GM18870 (cell line): ENCODE measurements at regions not wholly inside any gene's neighbourhood (a gene's known extent, or its start where the extent isn't known, plus 50 kb on each side); places are given as distances from the start of the nearest gene placed in this dataset.

Experiments
- ATAC-seq: cut with Tn5 transposase; IDR thresholded peaks from one replicate; pipeline ENCODE4 v1.9.1; 2021; ENCODE audit warnings: moderate library complexity; ENCODE audit not compliant: unreplicated experiment

DNA sequence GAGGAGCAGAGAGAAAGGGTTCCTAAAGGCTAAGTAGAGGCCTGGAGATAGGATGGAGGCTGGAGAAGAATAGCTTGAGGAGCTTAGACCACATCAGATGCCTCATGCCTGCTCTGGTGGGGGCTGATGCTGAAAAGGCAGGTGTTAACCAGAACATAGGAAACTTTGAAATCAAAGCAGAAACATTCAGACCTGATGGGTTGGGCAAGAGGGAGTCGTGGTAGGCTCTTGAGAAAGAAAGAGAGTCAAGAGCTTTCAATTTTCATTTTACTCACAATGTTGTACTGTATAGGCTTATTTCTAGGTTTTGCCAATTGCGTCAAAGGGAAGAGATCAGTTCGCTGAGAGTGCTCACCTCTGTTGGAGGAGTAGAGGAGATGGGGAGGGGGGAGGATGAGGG lies 406.6 kb upstream of the SALL1 start:
- no peak for ATAC-seq

GRCh38 chr16:51556694-51557340 lies 405.7 kb upstream of the SALL1 start:
- ATAC-seq: no peak

DNA sequence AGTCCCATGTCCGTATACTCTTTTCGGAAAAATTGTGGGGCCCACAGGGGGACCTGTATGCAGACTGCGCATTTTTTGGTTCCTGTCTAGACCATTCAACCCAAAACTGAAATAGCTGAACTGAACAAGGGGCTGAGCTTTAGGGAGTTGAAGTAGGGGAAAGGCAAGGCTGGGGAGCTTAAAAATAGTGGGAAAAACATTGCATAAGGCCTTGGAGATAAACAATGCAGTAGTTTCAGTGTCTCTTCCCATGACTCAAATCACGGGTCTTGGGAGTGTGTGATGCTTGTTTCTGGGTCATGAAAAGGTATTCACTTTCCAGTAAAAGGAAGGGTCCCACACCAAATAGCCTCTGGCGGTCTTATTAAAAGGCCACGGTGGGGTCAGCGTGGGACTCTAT lies 402.8 kb upstream of the SALL1 start:
- ATAC-seq: no peak

DNA sequence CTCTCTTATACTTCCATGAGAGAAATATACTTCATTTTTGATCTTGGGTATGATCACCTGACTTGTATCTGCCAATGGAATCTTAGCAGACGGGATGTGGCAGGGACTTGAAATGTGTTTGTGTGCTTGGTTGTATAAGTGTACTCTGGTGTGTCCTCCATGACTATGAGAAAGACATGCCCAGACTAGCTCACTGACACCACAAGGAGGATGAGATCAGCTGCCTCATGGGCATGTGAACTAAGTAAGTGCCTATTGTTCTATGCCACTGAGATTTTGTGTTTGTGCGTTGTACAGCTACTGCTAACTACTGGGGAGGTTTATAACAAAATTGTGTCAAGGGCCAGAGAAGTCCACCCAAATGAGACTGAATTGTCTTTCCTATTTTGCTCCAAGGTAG lies 402.2 kb upstream of the SALL1 start:
- ATAC-seq: no peak

DNA sequence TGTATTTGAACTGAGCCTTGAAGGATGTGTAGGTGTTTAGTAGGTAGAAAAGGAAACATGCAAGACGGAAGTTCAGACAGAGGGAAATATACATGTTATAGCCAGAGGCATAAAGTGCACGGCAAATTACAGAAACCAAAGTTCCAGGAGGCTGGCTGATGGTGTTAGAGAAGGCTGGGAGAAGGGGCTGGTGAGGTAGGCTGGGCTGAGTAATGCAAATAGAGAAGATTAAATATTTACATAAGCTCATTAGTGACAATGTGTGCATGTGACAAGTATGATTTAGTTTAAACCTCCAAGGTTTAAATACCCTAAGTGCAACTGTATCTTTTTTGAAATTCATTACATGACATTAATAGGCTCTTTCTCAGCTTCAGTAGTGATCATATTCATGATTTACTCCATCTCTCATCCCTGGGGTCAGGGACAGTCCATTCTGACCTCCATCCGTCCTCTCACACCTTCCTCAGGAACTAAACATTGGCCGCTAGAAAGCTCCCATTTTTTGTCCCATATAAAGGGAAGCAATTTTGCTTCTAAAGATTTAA lies 399.8 kb upstream of the SALL1 start:
- no peak for ATAC-seq

DNA sequence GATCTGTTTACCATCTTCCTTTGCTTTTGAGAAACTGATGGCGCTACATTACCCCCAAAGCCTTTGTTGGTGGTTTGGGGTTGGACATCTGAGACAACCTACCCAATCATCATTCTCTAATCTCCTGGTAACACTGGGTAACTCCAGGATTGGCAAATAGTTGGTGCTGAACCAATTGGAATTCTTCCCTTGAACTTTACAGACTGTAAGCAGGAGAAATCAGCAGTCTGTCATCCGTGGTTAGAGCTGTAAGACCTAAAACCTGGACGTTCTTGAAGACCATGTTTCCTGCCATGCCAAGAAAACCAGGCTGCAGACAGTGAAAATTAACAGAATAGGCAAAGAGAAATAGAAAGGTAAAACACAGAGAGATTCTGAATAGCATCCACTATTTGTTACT lies 398.8 kb upstream of the SALL1 start:
- no peak for ATAC-seq

- ATAC-seq: no peak
Measured at GRCh38 chr16:51545951-51546350, 394.9 kb upstream of the SALL1 start.

DNA sequence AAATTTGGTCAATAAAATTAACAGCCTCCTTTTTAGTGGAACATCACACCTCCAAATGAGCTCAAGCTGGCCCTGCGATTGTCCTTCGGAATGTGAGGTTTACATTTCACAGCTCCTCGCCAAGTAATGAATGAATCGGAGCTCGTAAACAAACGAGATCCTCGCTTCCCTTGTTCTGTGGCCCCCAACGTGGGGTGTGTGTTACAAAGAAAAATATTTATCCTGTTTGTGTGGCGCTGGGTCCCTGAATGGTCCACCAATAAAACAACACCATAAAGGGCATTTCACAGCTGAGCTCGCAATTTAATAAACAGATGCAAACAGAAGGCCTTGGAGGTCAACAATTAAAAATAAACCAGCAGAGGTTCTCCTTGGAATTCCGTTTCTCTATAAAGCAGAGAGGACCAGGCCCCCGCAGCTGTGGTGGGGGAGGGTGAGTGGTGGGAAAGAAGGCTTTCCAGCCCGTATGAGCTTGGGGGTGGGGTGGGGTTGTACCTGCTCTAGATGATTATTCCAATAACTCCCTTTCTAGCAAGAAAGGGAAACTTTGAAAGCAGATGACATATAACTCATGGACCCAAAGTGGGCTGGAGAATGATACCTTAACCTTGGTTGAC lies 393.9 kb upstream of the SALL1 start:
- no peak for ATAC-seq

- ATAC-seq: no peak
Measured at GRCh38 chr16:51543971-51544370, 392.9 kb upstream of the SALL1 start.

GRCh38 chr16:51542981-51543815 lies 392.1 kb upstream of the SALL1 start:
- ATAC-seq: no peak

DNA sequence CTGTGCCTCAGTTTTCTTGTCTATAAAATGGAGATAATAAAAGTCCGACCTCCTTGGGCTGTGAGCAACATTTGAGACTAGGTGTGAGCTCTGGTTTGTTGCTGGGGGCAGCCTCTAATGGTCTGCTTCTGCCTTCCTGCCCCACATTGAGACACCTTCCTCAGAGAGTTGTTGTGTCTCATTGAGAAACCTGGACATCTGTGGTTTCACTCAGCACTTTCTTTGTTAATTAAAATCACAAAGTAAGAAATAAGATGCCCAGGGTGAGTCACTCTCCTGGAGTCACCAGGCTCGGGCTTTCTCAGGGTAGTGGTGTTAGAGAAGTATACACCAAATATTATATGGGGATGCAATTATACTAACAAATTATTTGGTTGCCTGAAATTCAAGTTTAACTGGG lies 389.2 kb upstream of the SALL1 start:
- ATAC-seq: no peak

DNA sequence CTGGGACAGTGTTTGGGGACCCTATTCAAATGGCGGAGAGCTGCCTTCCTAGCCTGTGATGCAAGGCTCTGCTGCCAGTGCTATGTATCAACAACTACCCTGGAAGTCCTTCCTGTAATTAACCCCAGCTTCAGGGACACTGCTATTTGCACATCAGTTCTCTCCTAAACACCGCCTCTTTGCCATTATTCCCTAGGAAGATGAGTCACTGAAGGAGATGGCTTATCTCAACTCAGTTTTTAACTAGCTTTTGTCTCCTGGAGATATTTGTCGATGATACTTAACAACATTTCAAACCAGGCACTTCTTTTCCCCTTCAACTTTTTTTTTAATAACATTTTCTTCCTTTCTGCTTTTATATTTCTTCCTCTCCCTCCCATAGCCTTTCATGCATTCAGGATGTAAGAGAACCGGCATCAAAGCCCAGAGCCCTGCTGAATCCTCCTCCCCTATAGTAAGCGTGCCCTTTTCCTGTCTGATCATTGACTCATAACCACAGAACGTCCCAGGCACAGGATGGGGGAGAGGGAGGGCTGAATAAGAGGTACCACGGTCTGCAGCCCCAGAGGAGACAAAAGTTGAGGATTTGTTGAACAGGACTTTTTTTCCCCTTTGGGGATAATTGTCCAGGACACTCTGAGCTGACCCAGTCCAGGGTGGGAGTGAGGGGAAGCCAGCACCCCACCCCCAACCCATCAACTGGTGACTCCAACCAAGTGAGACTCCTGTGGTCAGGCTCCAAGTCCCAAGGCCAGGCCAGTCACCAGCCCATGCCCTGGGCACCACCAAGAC lies 387.8 kb upstream of the SALL1 start:
- ATAC-seq: no peak

- ATAC-seq: no peak
Measured at GRCh38 chr16:51535591-51535990, 384.5 kb upstream of the SALL1 start.

- no peak for ATAC-seq
Measured at GRCh38 chr16:51532551-51532950, 381.5 kb upstream of the SALL1 start.

DNA sequence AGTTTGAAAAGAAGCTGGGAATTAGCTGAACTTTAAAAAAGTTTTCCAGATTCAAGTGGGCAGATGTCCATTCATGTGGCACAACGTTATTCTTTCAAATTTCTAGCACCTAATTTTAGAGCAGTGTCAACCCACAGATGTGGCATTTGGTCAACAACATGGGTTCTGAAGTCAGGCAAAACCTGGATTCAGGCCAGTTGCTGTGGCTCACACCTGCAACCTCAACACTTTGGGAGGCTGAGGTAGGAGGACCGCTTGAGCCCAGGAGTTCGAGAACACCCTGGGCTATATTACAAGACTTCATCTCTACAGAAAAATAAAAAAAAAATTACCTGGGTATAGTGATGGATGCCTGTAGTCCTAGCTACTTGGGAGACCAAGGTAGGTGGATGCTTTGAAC lies 380.2 kb upstream of the SALL1 start:
- no peak for ATAC-seq

- no peak for ATAC-seq
Measured at GRCh38 chr16:51527349-51527748, 376.3 kb upstream of the SALL1 start.

- no peak for ATAC-seq
Measured at GRCh38 chr16:51526621-51527020, 375.6 kb upstream of the SALL1 start.

DNA sequence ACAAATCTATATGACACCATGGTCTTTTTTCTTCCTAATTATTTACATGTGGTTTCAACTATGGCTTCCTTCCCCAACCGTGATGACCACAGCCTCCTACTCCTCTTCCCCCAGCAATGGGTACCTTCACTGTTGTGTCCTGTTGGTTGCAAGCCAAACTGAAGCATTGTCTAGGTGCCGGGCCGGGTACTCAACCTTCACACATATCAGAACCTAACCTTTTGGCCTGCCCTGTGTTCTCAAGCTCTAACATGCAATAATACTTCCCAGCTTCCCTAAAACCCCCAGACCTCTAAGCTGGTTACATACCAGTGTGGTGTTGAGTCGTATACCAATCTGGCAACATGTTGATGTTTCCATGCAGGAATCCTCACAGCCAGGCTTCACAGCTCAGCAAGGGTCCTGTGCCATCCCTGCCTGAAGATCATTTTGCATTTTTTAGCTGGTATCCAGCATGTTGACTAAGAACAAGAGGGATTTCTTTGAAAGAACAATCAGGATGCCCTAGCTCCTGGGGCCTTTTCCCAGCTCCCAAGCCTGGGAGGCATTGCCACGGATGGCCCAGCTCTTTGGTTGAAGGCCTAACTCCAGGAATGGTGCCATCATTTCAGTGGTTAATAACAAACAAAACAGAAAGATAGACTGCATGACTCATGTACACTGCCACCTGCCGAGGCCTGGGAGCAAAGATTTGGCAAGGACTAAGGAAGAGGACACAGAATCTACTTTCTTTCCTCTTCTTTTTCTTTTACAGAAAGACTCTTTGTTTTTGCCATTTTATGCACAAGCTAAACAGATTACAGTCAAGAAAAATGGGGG lies 373.7 kb upstream of the SALL1 start:
- no peak for ATAC-seq

- ATAC-seq: no peak
Measured at GRCh38 chr16:51524070-51524469, 373.0 kb upstream of the SALL1 start.

- ATAC-seq: no peak
Measured at GRCh38 chr16:51523400-51523799, 372.3 kb upstream of the SALL1 start.
